B cell (primary cell): ENCODE measurements at regions not wholly inside any gene's neighbourhood (a gene's known extent, or its start where the extent isn't known, plus 50 kb on each side); places are given as distances from the start of the nearest gene placed in this dataset.

Source experiments
- ATAC-seq: fragments of 200-7000 bp; cut with Tn5 transposase; one replicate; pipeline ENCODE4 v1.10.0; 2021; ENCODE audit warnings: low read depth, mild to moderate bottlenecking, moderate number of reproducible peaks, moderate library complexity
- CTCF ChIA-PET: fragments of 350-600 bp; sonication (Branson Sonifier 250); formaldehyde crosslinking; loops from one replicate; lab custom pipeline; 2021; ENCODE audit warnings: antibody characterized with exemption, inconsistent platforms; lab: Charles Lee
- POLR2A ChIA-PET: fragments of 350-600 bp; sonication (Branson Sonifier 250); formaldehyde crosslinking; loops from one replicate; lab custom pipeline; 2021; ENCODE audit warnings: antibody characterized with exemption; lab: Charles Lee
- DNase-seq: peaks from one replicate; pipeline ENCODE4 v3.0.0; 2013
- H2AFZ ChIP-seq: 2 replicates; pipeline ENCODE4 v1.6.1; 2012; ENCODE audit warnings: mild to moderate bottlenecking, low read depth, low read length; ENCODE audit not compliant: insufficient read depth, poor library complexity, severe bottlenecking
- H3K27ac ChIP-seq, 2 donors: 1 replicate in 1 of 2; 2 replicates in 1 of 2; pipeline ENCODE4 v1.5.1; 2012 to 2013; ENCODE audit warnings: low read length in 2 of 2, mild to moderate bottlenecking in 2 of 2, moderate library complexity in 1 of 2
- H3K27me3 ChIP-seq, 4 experiments: fragments of 200-600 bp in 1 of 4; sonication (generic) in 1 of 4; replicated peaks in 1 of 4; 1 replicate in 2 of 4; 2 replicates in 2 of 4; pipeline versions ENCODE4 v1.6.1 to v1.7.0; 2013 to 2016; ENCODE audit warnings: low read length in 3 of 4, mild to moderate bottlenecking in 2 of 4, mixed read lengths in 1 of 4, moderate library complexity in 1 of 4; ENCODE audit not compliant: insufficient read depth in 4 of 4, control insufficient read depth in 3 of 4; ENCODE audit errors: control extremely low read depth in 1 of 4
- H3K36me3 ChIP-seq, 2 experiments: replicated peaks in 1 of 2; 1 replicate in 1 of 2; 2 replicates in 1 of 2; pipeline versions ENCODE4 v1.6.1 to v1.7.1; 2013; ENCODE audit warnings: low read length in 1 of 2; ENCODE audit not compliant: insufficient read depth in 2 of 2, control insufficient read depth in 1 of 2; ENCODE audit errors: control extremely low read depth in 1 of 2, extremely low read depth in 1 of 2
- H3K4me1 ChIP-seq, 2 donors: fragments of 200-600 bp in 1 of 2; sonication (generic) in 1 of 2; 1 replicate in 1 of 2; 2 replicates in 1 of 2; pipeline versions ENCODE4 v1.5.1 to v1.6.1; 2013 to 2017; ENCODE audit warnings: low read length in 2 of 2; ENCODE audit not compliant: control insufficient read depth in 2 of 2, insufficient read depth in 2 of 2
- H3K4me2 ChIP-seq: replicated peaks from 2 replicates; pipeline ENCODE3; 2012; ENCODE audit warnings: mild to moderate bottlenecking, low read depth, low read length; ENCODE audit not compliant: poor library complexity, severe bottlenecking
- H3K4me3 ChIP-seq, 5 experiments: fragments of 200-600 bp in 1 of 5; sonication (generic) in 1 of 5; 1 replicate in 3 of 5; 2 replicates in 2 of 5; pipeline versions ENCODE4 v1.5.1 to v1.7.0; 2011 to 2016; ENCODE audit warnings: low read length in 4 of 5, mild to moderate bottlenecking in 4 of 5, low read depth in 2 of 5, control low read depth in 1 of 5, moderate library complexity in 1 of 5; ENCODE audit not compliant: insufficient read depth in 1 of 5; ENCODE audit errors: control extremely low read depth in 1 of 5, extremely low read depth in 1 of 5
- H3K79me2 ChIP-seq: fragments of 200-600 bp; sonication (generic); one replicate; pipeline ENCODE4 v1.6.0; 2016; ENCODE audit warnings: low read length; ENCODE audit not compliant: control insufficient read depth, insufficient read depth
- H3K9ac ChIP-seq: fragments of 200-600 bp; sonication (generic); 2 replicates; pipeline ENCODE4 v1.6.1; 2017; ENCODE audit warnings: mild to moderate bottlenecking, low read length, moderate library complexity
- H3K9me3 ChIP-seq, 3 donors: one replicate each; pipeline versions ENCODE4 v1.6.1 to v1.7.1; 2013; ENCODE audit warnings: low read length in 2 of 3; ENCODE audit not compliant: control insufficient read depth in 2 of 3, insufficient read depth in 1 of 3; ENCODE audit errors: control extremely low read depth in 1 of 3
- H4K20me1 ChIP-seq: 2 replicates; pipeline ENCODE4 v1.6.0; 2012; ENCODE audit warnings: mild to moderate bottlenecking, low read length; ENCODE audit not compliant: insufficient read depth, control insufficient read depth, poor library complexity, severe bottlenecking
- H3K27ac Mint-ChIP-seq: one replicate; pipeline ENCODE4 v1.8.0; 2021; ENCODE audit warnings: mixed read lengths
- H3K27me3 Mint-ChIP-seq: one replicate; pipeline ENCODE4 v1.8.0; 2021; ENCODE audit warnings: mixed read lengths
- H3K4me1 Mint-ChIP-seq: one replicate; pipeline ENCODE4 v1.8.0; 2021; ENCODE audit warnings: mixed read lengths
- H3K4me3 Mint-ChIP-seq: one replicate; pipeline ENCODE4 v1.8.0; 2021; ENCODE audit warnings: mixed read lengths
- H3K9me3 Mint-ChIP-seq: one replicate; pipeline ENCODE4 v1.8.0; 2022; ENCODE audit warnings: mixed read lengths; ENCODE audit not compliant: insufficient read depth
- EZH2 ChIP-seq: IDR thresholded peaks from 2 replicates; pipeline ENCODE4 v1.6.1; 2012; ENCODE audit warnings: borderline replicate concordance, low read depth, mild to moderate bottlenecking, moderate library complexity, low read length; ENCODE audit not compliant: insufficient read depth, poor library complexity, severe bottlenecking
- WGBS: methylation state at CpG from one replicate; pipeline ENCODE4 v1.1.5; 2013; ENCODE audit warnings: missing lambda C conversion rate; ENCODE audit not compliant: insufficient coverage; 5-methylcytosine and 5-hydroxymethylcytosine counted together
- intact Hi-C: fragments of 100-400 bp; cut with micrococcal nuclease; formaldehyde crosslinking; loops from one replicate; pipeline ENCODE4 v1.10.0; 2022
- TF ChIP-seq, protein P1 (sequence below): fragments of 200-600 bp; IDR thresholded peaks from one replicate; pipeline ENCODE4 v1.8.0; 2022; ENCODE audit warnings: antibody characterized with exemption, mild to moderate bottlenecking

DNA sequence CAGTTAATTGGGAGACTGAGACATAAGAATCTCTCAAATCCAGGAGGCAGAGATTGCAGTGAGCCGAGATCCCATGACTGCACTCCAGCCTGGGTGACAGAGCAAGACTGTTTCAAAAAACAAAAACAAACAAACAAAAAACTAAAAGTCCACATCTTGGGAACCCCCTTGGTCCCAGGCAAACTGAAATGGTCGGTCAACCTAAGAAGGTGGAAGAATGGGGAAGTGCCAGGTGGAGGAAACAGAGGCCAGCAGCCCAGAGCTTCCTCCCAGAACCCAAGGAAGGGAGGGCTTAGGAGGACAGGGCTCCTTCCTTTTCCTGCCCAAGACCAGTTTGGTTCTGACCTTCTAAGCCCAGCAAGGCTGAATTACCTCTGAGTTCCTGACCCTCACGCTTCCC, 121.0 kb upstream of the FUT8 start:
- Histone ChIP-seq H4K20me1 (no peaks in the 10 kb centered on the region), H2AFZ (peak overlapping the region; percentile 48), H3K9me3 (peaks cover 0 to 5% (median 0%) of the 10 kb centered on the region in 3 donors), H3K36me3 (peaks cover 0 to 5% of the 10 kb centered on the region in 2 experiments), H3K4me3 (no peak overlapping the region), H3K27me3 (no peaks in the 10 kb centered on the region), H3K4me1 (peaks cover 50 to 65% of the 10 kb centered on the region in 2 donors), H3K4me2 (peak overlapping the region; percentile 45), H3K9ac (no peak overlapping the region), H3K27ac (peak overlapping the region; percentile 47 to 68), H3K79me2 (peaks cover 26% of the 10 kb centered on the region)
- peak overlapping the region; percentile 59 for H3K4me3 Mint-ChIP-seq
- DNase-seq, result peak; percentile 43
- intact Hi-C loops, result no loop called here
- H3K9me3 Mint-ChIP-seq, result peaks cover 3% of the 10 kb centered on the region
- peaks cover 58% of the 10 kb centered on the region for H3K4me1 Mint-ChIP-seq
- ATAC-seq, result no peak
- no peaks in the 10 kb centered on the region for H3K27me3 Mint-ChIP-seq
- TF ChIP-seq, protein P1, sequence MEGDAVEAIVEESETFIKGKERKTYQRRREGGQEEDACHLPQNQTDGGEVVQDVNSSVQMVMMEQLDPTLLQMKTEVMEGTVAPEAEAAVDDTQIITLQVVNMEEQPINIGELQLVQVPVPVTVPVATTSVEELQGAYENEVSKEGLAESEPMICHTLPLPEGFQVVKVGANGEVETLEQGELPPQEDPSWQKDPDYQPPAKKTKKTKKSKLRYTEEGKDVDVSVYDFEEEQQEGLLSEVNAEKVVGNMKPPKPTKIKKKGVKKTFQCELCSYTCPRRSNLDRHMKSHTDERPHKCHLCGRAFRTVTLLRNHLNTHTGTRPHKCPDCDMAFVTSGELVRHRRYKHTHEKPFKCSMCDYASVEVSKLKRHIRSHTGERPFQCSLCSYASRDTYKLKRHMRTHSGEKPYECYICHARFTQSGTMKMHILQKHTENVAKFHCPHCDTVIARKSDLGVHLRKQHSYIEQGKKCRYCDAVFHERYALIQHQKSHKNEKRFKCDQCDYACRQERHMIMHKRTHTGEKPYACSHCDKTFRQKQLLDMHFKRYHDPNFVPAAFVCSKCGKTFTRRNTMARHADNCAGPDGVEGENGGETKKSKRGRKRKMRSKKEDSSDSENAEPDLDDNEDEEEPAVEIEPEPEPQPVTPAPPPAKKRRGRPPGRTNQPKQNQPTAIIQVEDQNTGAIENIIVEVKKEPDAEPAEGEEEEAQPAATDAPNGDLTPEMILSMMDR, result no peak
- no peak for TF ChIP-seq EZH2
- WGBS, result 59% methylated on average over 2 of the region's 3 CpGs
- CTCF ChIA-PET, result interaction anchor here (0.8 to 2.4 kb wide), 6 partner anchors 11 to 124 kb away, joined by 3 to 19 read pairs (median 4); partner anchors contain the start of gene FUT8
- POLR2A ChIA-PET, result interaction anchor here (0.6 to 1.4 kb wide), 5 partner anchors 9 to 124 kb away, joined by 3 to 8 read pairs (median 4); no protein-coding TSS in a partner anchor
- H3K27ac Mint-ChIP-seq, result peak overlapping the region; percentile 88

- Histone ChIP-seq H3K4me1 (peaks cover 39 to 61% of the 10 kb centered on the region in 2 donors), H3K9ac (no peak overlapping the region), H3K4me2 (no peak overlapping the region), H3K79me2 (peaks cover 39% of the 10 kb centered on the region), H3K4me3 (no peak overlapping the region), H3K9me3 (peaks cover 0 to 5% (median 0%) of the 10 kb centered on the region in 3 donors), H4K20me1 (no peaks in the 10 kb centered on the region), H2AFZ (no peak overlapping the region), H3K27me3 (no peaks in the 10 kb centered on the region), H3K27ac (no peak overlapping the region), H3K36me3 (peaks cover 0 to 5% of the 10 kb centered on the region in 2 experiments)
- Mint-ChIP-seq H3K9me3 (peaks cover 3% of the 10 kb centered on the region), H3K4me3 (no peak overlapping the region), H3K27me3 (no peaks in the 10 kb centered on the region), H3K4me1 (peaks cover 52% of the 10 kb centered on the region), H3K27ac (peak overlapping the region; percentile 28)
- intact Hi-C loops, result no loop called here
- ChIA-PET POLR2A (interaction anchor here (0.7 kb wide), 2 partner anchors 9 to 242 kb away, joined by 3 read pairs; no protein-coding TSS in a partner anchor), CTCF (interaction anchor here (0.9 to 2.1 kb wide), 6 partner anchors 8 to 131 kb away, joined by 3 to 6 read pairs (median 5); partner anchors contain the start of gene FUT8)
- no peak for TF ChIP-seq EZH2
- TF ChIP-seq, protein P1, result no peak
- no peak for ATAC-seq
- WGBS, result 100% methylated on average over 1 of the region's 1 CpG
- no peak for DNase-seq
Observed at GRCh38 chr14:65294816-65295215, 117.7 kb upstream of the FUT8 start.
